ENCODE measurements at regions not wholly inside any gene's neighbourhood (a gene's known extent, or its start where the extent isn't known, plus 50 kb on each side); places are given as distances from the start of the nearest gene placed in this dataset.

DNA sequence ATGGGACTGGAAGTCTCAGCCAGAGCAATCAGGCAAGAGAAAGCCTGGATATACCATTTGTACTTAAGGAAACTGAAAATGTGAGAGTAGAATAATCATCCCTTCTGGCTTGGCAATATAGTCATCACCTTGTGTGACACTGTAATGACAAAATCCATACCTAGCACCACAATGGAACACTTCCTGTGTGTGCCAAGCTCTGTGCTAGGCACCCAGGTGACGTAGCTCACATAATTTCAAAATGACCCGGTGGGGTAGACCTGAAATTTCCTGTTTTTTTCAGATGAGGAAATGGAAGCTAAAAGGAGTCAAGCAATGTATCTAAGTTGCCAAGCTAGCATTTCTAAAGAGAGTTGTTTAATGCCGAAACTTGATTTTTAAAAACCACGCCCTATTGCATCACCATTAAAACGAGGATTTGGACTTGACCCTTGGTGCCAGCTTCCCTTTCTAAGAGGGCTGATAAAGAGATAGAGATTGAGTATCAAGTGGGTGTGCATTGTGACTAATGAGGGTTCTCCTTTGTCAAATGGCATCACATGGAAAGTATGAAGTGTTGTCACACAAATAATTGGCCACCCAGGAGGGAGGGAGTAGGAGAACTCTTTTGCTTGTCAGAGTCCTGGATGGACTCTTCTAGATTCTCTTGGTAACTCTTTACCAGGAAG, 141.3 kb upstream of the PDZRN3 start:
- TF ChIP-seq, protein P1, sequence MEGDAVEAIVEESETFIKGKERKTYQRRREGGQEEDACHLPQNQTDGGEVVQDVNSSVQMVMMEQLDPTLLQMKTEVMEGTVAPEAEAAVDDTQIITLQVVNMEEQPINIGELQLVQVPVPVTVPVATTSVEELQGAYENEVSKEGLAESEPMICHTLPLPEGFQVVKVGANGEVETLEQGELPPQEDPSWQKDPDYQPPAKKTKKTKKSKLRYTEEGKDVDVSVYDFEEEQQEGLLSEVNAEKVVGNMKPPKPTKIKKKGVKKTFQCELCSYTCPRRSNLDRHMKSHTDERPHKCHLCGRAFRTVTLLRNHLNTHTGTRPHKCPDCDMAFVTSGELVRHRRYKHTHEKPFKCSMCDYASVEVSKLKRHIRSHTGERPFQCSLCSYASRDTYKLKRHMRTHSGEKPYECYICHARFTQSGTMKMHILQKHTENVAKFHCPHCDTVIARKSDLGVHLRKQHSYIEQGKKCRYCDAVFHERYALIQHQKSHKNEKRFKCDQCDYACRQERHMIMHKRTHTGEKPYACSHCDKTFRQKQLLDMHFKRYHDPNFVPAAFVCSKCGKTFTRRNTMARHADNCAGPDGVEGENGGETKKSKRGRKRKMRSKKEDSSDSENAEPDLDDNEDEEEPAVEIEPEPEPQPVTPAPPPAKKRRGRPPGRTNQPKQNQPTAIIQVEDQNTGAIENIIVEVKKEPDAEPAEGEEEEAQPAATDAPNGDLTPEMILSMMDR (IDR thresholded peaks at IDR 0.05; ENCODE audit: unreplicated experiment), result no peak
- Mint-ChIP-seq H3K36me3 (ENCODE audit: insufficient read depth, unreplicated experiment) (no peaks in the 10 kb centered on the region), H3K4me1 (ENCODE audit: low read depth, unreplicated experiment) (no peaks in the 10 kb centered on the region), H3K27me3 (ENCODE audit: unreplicated experiment) (no peaks in the 10 kb centered on the region), H3K27ac (ENCODE audit: unreplicated experiment) (no peak overlapping the region), H3K4me3 (ENCODE audit: low read depth, unreplicated experiment) (no peak overlapping the region), H3K9me3 (ENCODE audit: low read depth, unreplicated experiment) (peaks cover 9% of the 10 kb centered on the region)
- intact Hi-C loops (cut with micrococcal nuclease; ENCODE audit: unreplicated experiment), result no loop called here
- BruUV-seq (replicated peaks), result no TSS peak
- no peak for DNase-seq
- CTCF ChIA-PET, result no interaction called here

DNA sequence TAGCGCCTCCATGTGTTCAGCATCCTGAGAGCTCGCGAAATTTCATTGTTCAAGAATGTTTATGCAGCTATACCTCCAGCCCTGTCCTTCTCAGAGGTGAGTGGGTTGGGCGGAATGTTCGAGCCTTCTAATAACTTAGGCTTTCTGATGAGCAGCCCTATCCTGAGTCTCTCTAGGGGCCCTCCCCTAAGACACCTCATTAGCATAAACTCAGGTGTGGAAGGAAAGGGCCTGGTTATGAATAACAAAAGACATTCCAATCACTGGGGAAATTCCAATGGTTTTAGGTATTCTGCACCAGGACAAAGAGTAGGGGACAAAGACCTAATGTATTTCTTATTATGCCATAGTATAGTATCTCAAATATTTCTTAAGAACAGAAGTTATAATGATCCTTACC, 138.1 kb upstream of the PDZRN3 start:
- Mint-ChIP-seq H3K36me3 (ENCODE audit: insufficient read depth, unreplicated experiment) (no peaks in the 10 kb centered on the region), H3K4me3 (ENCODE audit: low read depth, unreplicated experiment) (no peak overlapping the region), H3K27me3 (ENCODE audit: unreplicated experiment) (no peaks in the 10 kb centered on the region), H3K4me1 (ENCODE audit: low read depth, unreplicated experiment) (no peaks in the 10 kb centered on the region), H3K9me3 (ENCODE audit: low read depth, unreplicated experiment) (peaks cover 6% of the 10 kb centered on the region), H3K27ac (ENCODE audit: unreplicated experiment) (no peak overlapping the region)
- no TSS peak for BruUV-seq (replicated peaks)
- CTCF ChIA-PET, result no interaction called here
- intact Hi-C loops (cut with micrococcal nuclease; ENCODE audit: unreplicated experiment), result no loop called here
- no peak for DNase-seq
- TF ChIP-seq, protein P1 (IDR thresholded peaks at IDR 0.05; ENCODE audit: unreplicated experiment), result no peak

DNA sequence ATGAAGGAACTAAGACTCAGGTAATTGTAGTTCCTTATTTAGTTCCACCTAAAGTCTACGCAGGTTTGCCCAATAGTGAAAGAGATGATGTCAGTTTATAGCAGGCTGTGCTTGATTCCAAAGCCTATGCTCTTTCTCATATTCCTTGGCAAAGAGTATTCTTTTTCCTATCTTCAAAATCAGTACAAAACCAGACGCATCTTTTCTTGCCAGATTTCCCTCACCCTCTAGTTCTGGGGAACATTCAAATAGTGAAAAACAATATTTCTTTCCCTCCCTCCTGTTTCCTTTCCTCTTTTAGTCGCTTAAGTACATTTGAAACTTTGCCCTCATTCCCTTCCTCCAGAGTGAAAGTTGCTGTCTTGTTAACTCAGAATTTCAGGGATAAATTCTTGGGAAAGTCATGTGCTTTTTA, 134.6 kb upstream of the PDZRN3 start:
- no TSS peak for BruUV-seq (replicated peaks)
- H3K27me3 Mint-ChIP-seq (ENCODE audit: unreplicated experiment), result no peaks in the 10 kb centered on the region
- no peaks in the 10 kb centered on the region for H3K36me3 Mint-ChIP-seq (ENCODE audit: insufficient read depth, unreplicated experiment)
- DNase-seq, result no peak
- H3K4me3 Mint-ChIP-seq (ENCODE audit: low read depth, unreplicated experiment), result no peak overlapping the region
- TF ChIP-seq, protein P1 (IDR thresholded peaks at IDR 0.05; ENCODE audit: unreplicated experiment), result no peak
- CTCF ChIA-PET, result no interaction called here
- intact Hi-C loops (cut with micrococcal nuclease; ENCODE audit: unreplicated experiment), result no loop called here
- H3K27ac Mint-ChIP-seq (ENCODE audit: unreplicated experiment), result no peak overlapping the region
- H3K4me1 Mint-ChIP-seq (ENCODE audit: low read depth, unreplicated experiment), result no peaks in the 10 kb centered on the region
- peaks cover 14% of the 10 kb centered on the region for H3K9me3 Mint-ChIP-seq (ENCODE audit: low read depth, unreplicated experiment)

DNA sequence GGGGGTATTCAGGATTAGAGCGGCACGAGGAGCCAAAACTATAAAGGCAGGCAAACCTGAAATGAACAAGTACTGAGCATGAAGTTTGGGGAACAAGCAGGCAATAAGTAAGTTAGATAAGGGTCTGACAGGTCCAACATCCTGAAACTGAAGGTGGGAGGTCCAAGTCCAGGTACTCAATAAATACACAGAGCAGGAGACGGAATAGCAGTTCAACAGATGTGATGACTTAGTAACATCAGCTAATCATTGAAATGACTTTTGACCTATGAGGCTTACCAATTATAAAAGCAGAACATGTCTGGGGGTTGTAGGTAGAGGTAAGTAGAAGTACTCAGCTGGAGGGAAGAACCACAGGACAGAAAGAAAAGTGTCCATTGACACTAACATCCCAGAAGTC, 132.8 kb upstream of the PDZRN3 start:
- CTCF ChIA-PET, result no interaction called here

More for the DNA sequence above, 132.8 kb upstream of the PDZRN3 start:
- H3K4me3 Mint-ChIP-seq (ENCODE audit: low read depth, unreplicated experiment), result no peak overlapping the region
- no TSS peak for BruUV-seq (replicated peaks)
- H3K9me3 Mint-ChIP-seq (ENCODE audit: low read depth, unreplicated experiment), result peaks cover 12% of the 10 kb centered on the region
- H3K27me3 Mint-ChIP-seq (ENCODE audit: unreplicated experiment), result no peaks in the 10 kb centered on the region
- no peaks in the 10 kb centered on the region for H3K36me3 Mint-ChIP-seq (ENCODE audit: insufficient read depth, unreplicated experiment)
- H3K27ac Mint-ChIP-seq (ENCODE audit: unreplicated experiment), result no peak overlapping the region
- TF ChIP-seq, protein P1 (IDR thresholded peaks at IDR 0.05; ENCODE audit: unreplicated experiment), result no peak
- no peak for DNase-seq
- H3K4me1 Mint-ChIP-seq (ENCODE audit: low read depth, unreplicated experiment), result no peaks in the 10 kb centered on the region
- intact Hi-C loops (cut with micrococcal nuclease; ENCODE audit: unreplicated experiment), result no loop called here

All from Calu3 (cell line).